ENCODE measurements at regions not wholly inside any gene's neighbourhood (a gene's known extent, or its start where the extent isn't known, plus 50 kb on each side); places are given as distances from the start of the nearest gene placed in this dataset.

- Mint-ChIP-seq H3K27me3 (ENCODE audit: insufficient read depth, low read depth, poor library complexity) (no peaks in the 10 kb centered on the region), H3K4me1 (no peaks in the 10 kb centered on the region), H3K4me3 (no peak overlapping the region), H3K36me3 (ENCODE audit: low read depth) (no peaks in the 10 kb centered on the region), H3K27ac (no peak overlapping the region), H3K9me3 (no peaks in the 10 kb centered on the region)
- Histone ChIP-seq H3K4me1 (ENCODE audit: insufficient read depth) (no peaks in the 10 kb centered on the region), H3K79me2 (replicated peaks; ENCODE audit: insufficient read depth) (no peaks in the 10 kb centered on the region), H2AFZ (0 out of 2 replicates have a peak overlapping the region, but pooled peaks have one; percentile 19), H3K36me3 (ENCODE audit: insufficient read depth) (no peaks in the 10 kb centered on the region), H3K27ac (ENCODE audit: low read depth) (no peak overlapping the region), H4K20me1 (replicated peaks; ENCODE audit: insufficient read depth) (no peaks in the 10 kb centered on the region), H3F3A (replicated peaks; ENCODE audit: low read depth) (no peaks in the 10 kb centered on the region), H3K9me2 (ENCODE audit: insufficient read depth) (no peaks in the 10 kb centered on the region), H3K4me2 (no peak overlapping the region), H3K27me3 (ENCODE audit: insufficient read depth) (no peaks in the 10 kb centered on the region), H3K4me3 (no peak overlapping the region)
- no peak for ATAC-seq
- no peak for DNase-seq (ENCODE audit: low spot score)
- TF ChIP-seq, protein P1, sequence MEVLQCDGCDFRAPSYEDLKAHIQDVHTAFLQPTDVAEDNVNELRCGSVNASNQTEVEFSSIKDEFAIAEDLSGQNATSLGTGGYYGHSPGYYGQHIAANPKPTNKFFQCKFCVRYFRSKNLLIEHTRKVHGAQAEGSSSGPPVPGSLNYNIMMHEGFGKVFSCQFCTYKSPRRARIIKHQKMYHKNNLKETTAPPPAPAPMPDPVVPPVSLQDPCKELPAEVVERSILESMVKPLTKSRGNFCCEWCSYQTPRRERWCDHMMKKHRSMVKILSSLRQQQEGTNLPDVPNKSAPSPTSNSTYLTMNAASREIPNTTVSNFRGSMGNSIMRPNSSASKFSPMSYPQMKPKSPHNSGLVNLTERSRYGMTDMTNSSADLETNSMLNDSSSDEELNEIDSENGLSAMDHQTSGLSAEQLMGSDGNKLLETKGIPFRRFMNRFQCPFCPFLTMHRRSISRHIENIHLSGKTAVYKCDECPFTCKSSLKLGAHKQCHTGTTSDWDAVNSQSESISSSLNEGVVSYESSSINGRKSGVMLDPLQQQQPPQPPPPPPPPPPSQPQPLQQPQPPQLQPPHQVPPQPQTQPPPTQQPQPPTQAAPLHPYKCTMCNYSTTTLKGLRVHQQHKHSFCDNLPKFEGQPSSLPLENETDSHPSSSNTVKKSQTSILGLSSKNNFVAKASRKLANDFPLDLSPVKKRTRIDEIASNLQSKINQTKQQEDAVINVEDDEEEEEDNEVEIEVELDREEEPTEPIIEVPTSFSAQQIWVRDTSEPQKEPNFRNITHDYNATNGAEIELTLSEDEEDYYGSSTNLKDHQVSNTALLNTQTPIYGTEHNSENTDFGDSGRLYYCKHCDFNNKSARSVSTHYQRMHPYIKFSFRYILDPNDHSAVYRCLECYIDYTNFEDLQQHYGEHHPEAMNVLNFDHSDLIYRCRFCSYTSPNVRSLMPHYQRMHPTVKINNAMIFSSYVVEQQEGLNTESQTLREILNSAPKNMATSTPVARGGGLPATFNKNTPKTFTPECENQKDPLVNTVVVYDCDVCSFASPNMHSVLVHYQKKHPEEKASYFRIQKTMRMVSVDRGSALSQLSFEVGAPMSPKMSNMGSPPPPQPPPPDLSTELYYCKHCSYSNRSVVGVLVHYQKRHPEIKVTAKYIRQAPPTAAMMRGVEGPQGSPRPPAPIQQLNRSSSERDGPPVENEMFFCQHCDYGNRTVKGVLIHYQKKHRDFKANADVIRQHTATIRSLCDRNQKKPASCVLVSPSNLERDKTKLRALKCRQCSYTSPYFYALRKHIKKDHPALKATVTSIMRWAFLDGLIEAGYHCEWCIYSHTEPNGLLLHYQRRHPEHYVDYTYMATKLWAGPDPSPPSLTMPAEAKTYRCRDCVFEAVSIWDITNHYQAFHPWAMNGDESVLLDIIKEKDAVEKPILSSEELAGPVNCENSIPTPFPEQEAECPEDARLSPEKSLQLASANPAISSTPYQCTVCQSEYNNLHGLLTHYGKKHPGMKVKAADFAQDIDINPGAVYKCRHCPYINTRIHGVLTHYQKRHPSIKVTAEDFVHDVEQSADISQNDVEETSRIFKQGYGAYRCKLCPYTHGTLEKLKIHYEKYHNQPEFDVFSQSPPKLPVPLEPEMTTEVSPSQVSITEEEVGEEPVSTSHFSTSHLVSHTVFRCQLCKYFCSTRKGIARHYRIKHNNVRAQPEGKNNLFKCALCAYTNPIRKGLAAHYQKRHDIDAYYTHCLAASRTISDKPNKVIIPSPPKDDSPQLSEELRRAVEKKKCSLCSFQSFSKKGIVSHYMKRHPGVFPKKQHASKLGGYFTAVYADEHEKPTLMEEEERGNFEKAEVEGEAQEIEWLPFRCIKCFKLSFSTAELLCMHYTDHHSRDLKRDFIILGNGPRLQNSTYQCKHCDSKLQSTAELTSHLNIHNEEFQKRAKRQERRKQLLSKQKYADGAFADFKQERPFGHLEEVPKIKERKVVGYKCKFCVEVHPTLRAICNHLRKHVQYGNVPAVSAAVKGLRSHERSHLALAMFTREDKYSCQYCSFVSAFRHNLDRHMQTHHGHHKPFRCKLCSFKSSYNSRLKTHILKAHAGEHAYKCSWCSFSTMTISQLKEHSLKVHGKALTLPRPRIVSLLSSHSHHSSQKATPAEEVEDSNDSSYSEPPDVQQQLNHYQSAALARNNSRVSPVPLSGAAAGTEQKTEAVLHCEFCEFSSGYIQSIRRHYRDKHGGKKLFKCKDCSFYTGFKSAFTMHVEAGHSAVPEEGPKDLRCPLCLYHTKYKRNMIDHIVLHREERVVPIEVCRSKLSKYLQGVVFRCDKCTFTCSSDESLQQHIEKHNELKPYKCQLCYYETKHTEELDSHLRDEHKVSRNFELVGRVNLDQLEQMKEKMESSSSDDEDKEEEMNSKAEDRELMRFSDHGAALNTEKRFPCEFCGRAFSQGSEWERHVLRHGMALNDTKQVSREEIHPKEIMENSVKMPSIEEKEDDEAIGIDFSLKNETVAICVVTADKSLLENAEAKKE (CRISPR knock-in tag; IDR thresholded peaks at IDR 0.05), result no peak
- TF ChIP-seq ZNF114 (CRISPR knock-in tag; IDR thresholded peaks at IDR 0.05) (no peak), EZH2 (IDR thresholded peaks at IDR 0.05; ENCODE audit: low read depth, unreplicated experiment) (no peak), ETS1 (IDR thresholded peaks at IDR 0.05) (no peak), JUNB (IDR thresholded peaks at IDR 0.05; ENCODE audit: unreplicated experiment) (no peak), STAT1 (IDR thresholded peaks at IDR 0.05; ENCODE audit: unreplicated experiment) (no peak), REST (IDR thresholded peaks at IDR 0.05; ENCODE audit: unreplicated experiment) (no peak), ZNF331 (CRISPR knock-in tag; IDR thresholded peaks at IDR 0.05; ENCODE audit: low read depth) (no peak), NANOG (IDR thresholded peaks at IDR 0.05; ENCODE audit: borderline replicate concordance) (no peak), POLR2AphosphoS5 (IDR thresholded peaks at IDR 0.05; ENCODE audit: low read depth) (no peak), EZH2phosphoT487 (IDR thresholded peaks at IDR 0.05; ENCODE audit: unreplicated experiment) (no peak), CREB1 (CRISPR knock-in tag; IDR thresholded peaks at IDR 0.05; ENCODE audit: low read depth) (no peak)
- TF ChIP-seq, protein P2, sequence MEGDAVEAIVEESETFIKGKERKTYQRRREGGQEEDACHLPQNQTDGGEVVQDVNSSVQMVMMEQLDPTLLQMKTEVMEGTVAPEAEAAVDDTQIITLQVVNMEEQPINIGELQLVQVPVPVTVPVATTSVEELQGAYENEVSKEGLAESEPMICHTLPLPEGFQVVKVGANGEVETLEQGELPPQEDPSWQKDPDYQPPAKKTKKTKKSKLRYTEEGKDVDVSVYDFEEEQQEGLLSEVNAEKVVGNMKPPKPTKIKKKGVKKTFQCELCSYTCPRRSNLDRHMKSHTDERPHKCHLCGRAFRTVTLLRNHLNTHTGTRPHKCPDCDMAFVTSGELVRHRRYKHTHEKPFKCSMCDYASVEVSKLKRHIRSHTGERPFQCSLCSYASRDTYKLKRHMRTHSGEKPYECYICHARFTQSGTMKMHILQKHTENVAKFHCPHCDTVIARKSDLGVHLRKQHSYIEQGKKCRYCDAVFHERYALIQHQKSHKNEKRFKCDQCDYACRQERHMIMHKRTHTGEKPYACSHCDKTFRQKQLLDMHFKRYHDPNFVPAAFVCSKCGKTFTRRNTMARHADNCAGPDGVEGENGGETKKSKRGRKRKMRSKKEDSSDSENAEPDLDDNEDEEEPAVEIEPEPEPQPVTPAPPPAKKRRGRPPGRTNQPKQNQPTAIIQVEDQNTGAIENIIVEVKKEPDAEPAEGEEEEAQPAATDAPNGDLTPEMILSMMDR (conservative IDR thresholded peaks at IDR 0.05; ENCODE audit: low read depth in 2 of 2), result no peak
Observed at GRCh38 chr2:161085149-161085548, 75.1 kb upstream of the TANK start.
